ENCODE measurements at regions not wholly inside any gene's neighbourhood (a gene's known extent, or its start where the extent isn't known, plus 50 kb on each side); places are given as distances from the start of the nearest gene placed in this dataset.

DNA sequence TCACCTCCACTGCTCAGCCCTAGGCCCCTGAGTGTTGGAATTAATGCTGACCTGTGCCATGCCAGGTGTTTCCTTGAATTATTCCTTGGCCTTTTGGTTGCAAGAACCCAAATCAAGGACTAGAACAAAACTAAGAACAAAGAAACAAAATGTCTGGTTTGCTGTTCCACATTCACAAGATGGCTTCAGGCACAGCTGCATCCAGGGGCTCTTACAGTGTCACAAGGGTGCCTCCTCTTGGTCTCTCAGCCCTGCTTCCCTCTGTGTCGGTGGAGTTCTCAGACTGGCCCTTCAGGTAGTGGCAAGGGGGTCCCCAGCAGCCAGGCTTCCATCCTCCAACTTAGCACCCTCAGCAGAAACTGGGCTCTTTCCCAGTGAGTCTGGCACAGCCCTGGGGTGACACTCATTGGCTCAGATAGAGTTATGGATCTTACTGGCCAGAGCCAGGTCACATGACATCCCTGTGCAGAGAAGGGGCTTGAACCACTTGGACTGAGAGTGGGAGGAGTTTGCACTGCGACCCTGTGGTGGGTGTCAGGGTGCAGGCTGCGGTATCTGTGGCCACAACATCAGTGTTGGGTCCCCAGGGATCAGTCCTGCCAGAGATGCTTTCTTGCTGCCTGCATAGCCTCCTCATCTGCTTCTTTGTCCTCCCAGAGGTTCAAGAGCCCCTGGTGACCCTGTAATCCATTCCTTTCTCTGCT lies 427.7 kb upstream of the SULF2 start:
- H3K4me1 Mint-ChIP-seq: peaks cover 11% of the 10 kb centered on the region
- Histone ChIP-seq H3K4me3 (no peak overlapping the region), H3K27ac (no peak overlapping the region), H3F3A (ENCODE audit: low read depth) (no peaks in the 10 kb centered on the region), H4K20me1 (ENCODE audit: low read depth) (no peaks in the 10 kb centered on the region), H3K79me2 (ENCODE audit: low read depth) (no peaks in the 10 kb centered on the region), H3K4me1 (no peaks in the 10 kb centered on the region), H3K4me2 (no peak overlapping the region), H3K27me3 (no peaks in the 10 kb centered on the region), H3K9ac (no peak overlapping the region), H3K9me3 (ENCODE audit: low read depth) (no peaks in the 10 kb centered on the region), H2AFZ (replicated peaks) (no peak overlapping the region), H3K36me3 (no peaks in the 10 kb centered on the region)
- no peaks in the 10 kb centered on the region for H3K36me3 Mint-ChIP-seq
- no peak overlapping the region for H3K27ac Mint-ChIP-seq
- H3K27me3 Mint-ChIP-seq (ENCODE audit: insufficient read depth, low read depth): peaks cover 10% of the 10 kb centered on the region
- H3K9me3 Mint-ChIP-seq: peaks cover 2% of the 10 kb centered on the region
- no peak for DNase-seq (ENCODE audit: low spot score)
- TF ChIP-seq, protein P1, sequence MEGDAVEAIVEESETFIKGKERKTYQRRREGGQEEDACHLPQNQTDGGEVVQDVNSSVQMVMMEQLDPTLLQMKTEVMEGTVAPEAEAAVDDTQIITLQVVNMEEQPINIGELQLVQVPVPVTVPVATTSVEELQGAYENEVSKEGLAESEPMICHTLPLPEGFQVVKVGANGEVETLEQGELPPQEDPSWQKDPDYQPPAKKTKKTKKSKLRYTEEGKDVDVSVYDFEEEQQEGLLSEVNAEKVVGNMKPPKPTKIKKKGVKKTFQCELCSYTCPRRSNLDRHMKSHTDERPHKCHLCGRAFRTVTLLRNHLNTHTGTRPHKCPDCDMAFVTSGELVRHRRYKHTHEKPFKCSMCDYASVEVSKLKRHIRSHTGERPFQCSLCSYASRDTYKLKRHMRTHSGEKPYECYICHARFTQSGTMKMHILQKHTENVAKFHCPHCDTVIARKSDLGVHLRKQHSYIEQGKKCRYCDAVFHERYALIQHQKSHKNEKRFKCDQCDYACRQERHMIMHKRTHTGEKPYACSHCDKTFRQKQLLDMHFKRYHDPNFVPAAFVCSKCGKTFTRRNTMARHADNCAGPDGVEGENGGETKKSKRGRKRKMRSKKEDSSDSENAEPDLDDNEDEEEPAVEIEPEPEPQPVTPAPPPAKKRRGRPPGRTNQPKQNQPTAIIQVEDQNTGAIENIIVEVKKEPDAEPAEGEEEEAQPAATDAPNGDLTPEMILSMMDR (IDR thresholded peaks at IDR 0.05): no peak
- TF ChIP-seq EZH2 (IDR thresholded peaks at IDR 0.05) (no peak), EZH2phosphoT487 (IDR thresholded peaks at IDR 0.05) (no peak)
- H3K4me3 Mint-ChIP-seq: no peak overlapping the region

GRCh38 chr20:48211847-48212246 lies 426.6 kb upstream of the SULF2 start:
- Histone ChIP-seq H3K4me3 (no peak overlapping the region), H3F3A (ENCODE audit: low read depth) (no peaks in the 10 kb centered on the region), H3K9ac (no peak overlapping the region), H3K4me1 (no peaks in the 10 kb centered on the region), H3K79me2 (ENCODE audit: low read depth) (no peaks in the 10 kb centered on the region), H2AFZ (replicated peaks) (no peak overlapping the region), H3K36me3 (no peaks in the 10 kb centered on the region), H3K27me3 (no peaks in the 10 kb centered on the region), H3K4me2 (no peak overlapping the region), H3K27ac (no peak overlapping the region), H3K9me3 (ENCODE audit: low read depth) (no peaks in the 10 kb centered on the region), H4K20me1 (ENCODE audit: low read depth) (no peaks in the 10 kb centered on the region)
- no peaks in the 10 kb centered on the region for H3K36me3 Mint-ChIP-seq
- H3K9me3 Mint-ChIP-seq: peaks cover 2% of the 10 kb centered on the region
- no peak overlapping the region for H3K4me3 Mint-ChIP-seq
- H3K4me1 Mint-ChIP-seq: peaks cover 8% of the 10 kb centered on the region
- H3K27me3 Mint-ChIP-seq (ENCODE audit: insufficient read depth, low read depth): peaks cover 15% of the 10 kb centered on the region
- no peak for DNase-seq (ENCODE audit: low spot score)
- no peak for TF ChIP-seq EZH2phosphoT487 (IDR thresholded peaks at IDR 0.05)
- TF ChIP-seq, protein P1 (IDR thresholded peaks at IDR 0.05): no peak
- H3K27ac Mint-ChIP-seq: no peak overlapping the region

- Histone ChIP-seq H3K79me2 (ENCODE audit: low read depth) (no peaks in the 10 kb centered on the region), H2AFZ (replicated peaks) (no peak overlapping the region), H3K9me3 (ENCODE audit: low read depth) (no peaks in the 10 kb centered on the region), H3K27me3 (no peaks in the 10 kb centered on the region), H3F3A (ENCODE audit: low read depth) (no peaks in the 10 kb centered on the region), H3K4me3 (no peak overlapping the region), H3K4me2 (no peak overlapping the region), H3K27ac (no peak overlapping the region), H3K9ac (no peak overlapping the region), H3K36me3 (no peaks in the 10 kb centered on the region), H4K20me1 (ENCODE audit: low read depth) (no peaks in the 10 kb centered on the region), H3K4me1 (peaks cover 2% of the 10 kb centered on the region)
- Mint-ChIP-seq H3K9me3 (peaks cover 2% of the 10 kb centered on the region), H3K27me3 (ENCODE audit: insufficient read depth, low read depth) (peaks cover 16% of the 10 kb centered on the region), H3K36me3 (no peaks in the 10 kb centered on the region), H3K4me3 (no peak overlapping the region), H3K4me1 (peaks cover 10% of the 10 kb centered on the region), H3K27ac (peak overlapping the region; percentile 97)
- DNase-seq (ENCODE audit: low spot score): no peak
- TF ChIP-seq, protein P1 (IDR thresholded peaks at IDR 0.05): no peak
- TF ChIP-seq EZH2 (IDR thresholded peaks at IDR 0.05): no peak
- TF ChIP-seq EZH2phosphoT487 (IDR thresholded peaks at IDR 0.05): no peak
Measured at GRCh38 chr20:48211238-48211637, 426.0 kb upstream of the SULF2 start.
